ENCODE measurements at regions not wholly inside any gene's neighbourhood (a gene's known extent, or its start where the extent isn't known, plus 50 kb on each side); places are given as distances from the start of the nearest gene placed in this dataset.

GRCh38 chr6:155561966-155562364, 106.3 kb upstream of the NOX3 start:
- TF ChIP-seq CTCF (IDR thresholded peaks at IDR 0.05) (no peak), POLR2A (IDR thresholded peaks at IDR 0.05) (no peak)
